Putamen (tissue), 1 donor: ENCODE measurements at regions not wholly inside any gene's neighbourhood (a gene's known extent, or its start where the extent isn't known, plus 50 kb on each side); places are given as distances from the start of the nearest gene placed in this dataset.

Experiments used
- DNase-seq: peaks from one replicate; pipeline ENCODE4 v3.0.0-alpha.2; 2016; ENCODE audit warnings: low spot score

GRCh38 chr12:68451261-68452077, 119.3 kb upstream of the MDM1 start:
- DNase-seq = no peak

GRCh38 chr12:68452078-68452715, 120.0 kb upstream of the MDM1 start:
- no peak for DNase-seq

DNA sequence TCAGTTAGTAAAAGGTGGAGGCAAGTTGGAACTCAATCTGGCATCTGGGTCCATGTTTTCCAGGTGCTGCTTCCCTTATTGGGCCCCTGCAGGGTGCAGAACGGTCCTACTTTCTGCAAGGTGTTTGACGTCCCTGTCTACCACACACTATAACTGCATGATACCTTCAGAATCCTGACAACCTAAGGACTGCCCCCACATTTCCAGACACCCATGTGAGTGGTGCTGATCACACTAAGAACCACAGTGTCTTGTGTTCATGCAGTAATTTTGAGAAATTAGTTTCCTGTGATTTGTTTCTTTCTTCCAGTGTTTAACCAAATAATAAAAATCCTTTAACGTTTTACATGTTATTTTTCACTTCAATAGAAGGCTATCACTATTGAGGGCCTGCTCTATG, 121.1 kb upstream of the MDM1 start:
- DNase-seq = no peak

GRCh38 chr12:68453876-68454275, 121.7 kb upstream of the MDM1 start:
- DNase-seq = no peak

DNA sequence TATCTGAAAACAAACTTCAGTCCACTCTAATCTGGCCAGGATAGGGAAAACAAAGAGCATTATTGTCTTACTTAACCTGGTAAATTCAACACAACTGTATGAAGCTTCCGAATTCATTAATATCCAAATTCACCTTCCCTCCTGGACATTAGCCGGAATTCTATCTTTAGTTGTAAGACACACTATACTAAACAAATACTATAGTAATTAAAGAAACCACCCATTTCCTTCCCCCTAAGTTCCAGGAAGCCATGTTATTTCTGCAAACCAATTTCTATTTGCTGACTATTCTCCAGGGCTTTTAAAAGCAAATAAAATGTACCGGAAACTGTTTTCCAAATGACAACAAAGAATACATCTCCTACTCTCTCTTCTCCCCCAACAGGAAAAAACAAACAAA, 122.7 kb upstream of the MDM1 start:
- DNase-seq = no peak

DNA sequence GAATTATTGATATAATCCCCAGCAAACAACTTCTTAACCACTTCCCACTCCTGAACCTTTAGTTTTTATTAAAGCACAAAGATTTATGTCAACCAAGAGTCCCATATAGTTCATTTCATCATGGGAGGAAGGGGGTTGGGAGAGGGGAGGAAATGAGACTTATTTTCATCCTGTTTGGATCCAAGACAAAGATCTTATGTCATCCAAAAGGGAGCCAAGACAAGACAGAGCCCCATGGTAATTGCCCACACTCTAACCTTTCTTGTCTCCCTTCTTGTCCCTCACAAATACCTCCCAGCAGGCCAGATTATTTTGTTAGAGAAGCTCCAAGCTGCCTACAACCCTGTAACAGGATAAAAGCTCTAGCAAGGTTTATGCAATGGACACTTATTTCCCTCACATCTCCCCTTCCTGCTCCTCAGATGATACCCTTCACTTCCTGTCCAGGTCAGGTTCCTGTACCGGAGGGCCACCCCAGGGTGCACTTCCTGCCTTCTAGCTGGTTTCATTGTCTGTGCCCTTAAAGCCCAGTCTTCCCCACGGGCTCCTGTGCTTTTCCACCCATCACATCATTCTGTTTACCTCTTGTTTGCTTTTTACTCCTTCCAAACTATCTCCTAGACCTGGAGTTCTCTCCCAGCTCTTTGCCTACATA, 123.7 kb upstream of the MDM1 start:
- no peak for DNase-seq

DNA sequence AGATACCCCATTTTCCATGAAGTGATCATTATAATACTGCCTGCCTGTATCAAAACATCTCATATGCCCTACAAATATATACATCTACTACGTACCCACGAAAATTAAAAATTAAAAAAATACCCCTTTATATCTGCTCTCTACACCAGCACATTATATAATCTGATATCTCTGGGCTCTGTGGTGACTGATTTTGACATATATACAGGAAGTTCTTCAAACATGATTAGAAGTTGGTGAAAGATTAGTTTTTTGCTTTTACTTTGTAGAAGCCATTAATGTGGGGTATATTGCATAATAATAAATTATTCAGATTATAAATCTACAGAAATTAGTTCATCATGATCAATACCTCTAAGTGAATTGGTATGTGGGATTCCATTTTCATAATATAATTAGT, 126.7 kb upstream of the MDM1 start:
- DNase-seq = no peak

DNA sequence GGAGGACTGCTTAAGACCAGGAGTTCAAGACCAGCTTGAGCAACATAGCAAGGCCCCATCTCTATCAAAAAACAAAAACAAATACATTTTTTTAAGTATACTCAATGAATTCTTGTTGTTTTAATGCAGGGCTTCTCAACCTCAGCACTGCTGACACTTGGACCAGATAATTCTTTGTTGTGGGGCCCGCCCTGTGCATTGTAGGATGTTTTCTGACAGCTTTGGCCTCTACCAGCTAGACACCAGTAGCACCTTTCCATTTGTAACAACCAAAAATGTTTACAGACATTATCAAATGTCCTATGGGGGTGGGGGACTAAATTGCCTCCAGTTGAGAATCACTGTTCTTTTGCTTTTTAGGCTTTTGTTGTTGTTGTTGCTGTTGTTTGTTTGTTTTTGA, 128.1 kb upstream of the MDM1 start:
- DNase-seq = no peak

DNA sequence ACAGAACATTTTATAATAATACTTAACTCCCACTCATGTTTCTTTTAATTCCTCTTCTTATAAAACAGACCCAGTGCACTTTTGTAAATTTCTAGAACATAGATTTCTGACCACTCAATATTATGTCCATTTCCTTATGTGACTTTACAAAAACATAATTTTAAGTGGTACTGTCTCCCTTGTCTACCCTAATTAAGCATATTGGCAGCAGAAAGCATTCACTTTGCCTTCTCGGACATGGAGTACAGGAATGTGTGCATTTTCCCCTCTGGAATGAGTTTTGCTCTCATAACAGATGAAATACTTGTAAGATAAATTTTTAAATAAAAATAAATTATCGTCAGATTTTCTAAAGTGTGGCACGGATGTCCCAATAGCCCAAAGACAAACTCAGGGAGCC, 129.5 kb upstream of the MDM1 start:
- DNase-seq = no peak

- DNase-seq = no peak
Observed at GRCh38 chr12:68462803-68463202, 130.6 kb upstream of the MDM1 start.

GRCh38 chr12:68465227-68465626, 133.1 kb upstream of the MDM1 start:
- DNase-seq = no peak

GRCh38 chr12:68467514-68467913, 135.4 kb upstream of the MDM1 start:
- no peak for DNase-seq

- no peak for DNase-seq
Observed at GRCh38 chr12:68468036-68468435, 135.9 kb upstream of the MDM1 start.

GRCh38 chr12:68469113-68469512, 137.0 kb upstream of the MDM1 start:
- no peak for DNase-seq

DNA sequence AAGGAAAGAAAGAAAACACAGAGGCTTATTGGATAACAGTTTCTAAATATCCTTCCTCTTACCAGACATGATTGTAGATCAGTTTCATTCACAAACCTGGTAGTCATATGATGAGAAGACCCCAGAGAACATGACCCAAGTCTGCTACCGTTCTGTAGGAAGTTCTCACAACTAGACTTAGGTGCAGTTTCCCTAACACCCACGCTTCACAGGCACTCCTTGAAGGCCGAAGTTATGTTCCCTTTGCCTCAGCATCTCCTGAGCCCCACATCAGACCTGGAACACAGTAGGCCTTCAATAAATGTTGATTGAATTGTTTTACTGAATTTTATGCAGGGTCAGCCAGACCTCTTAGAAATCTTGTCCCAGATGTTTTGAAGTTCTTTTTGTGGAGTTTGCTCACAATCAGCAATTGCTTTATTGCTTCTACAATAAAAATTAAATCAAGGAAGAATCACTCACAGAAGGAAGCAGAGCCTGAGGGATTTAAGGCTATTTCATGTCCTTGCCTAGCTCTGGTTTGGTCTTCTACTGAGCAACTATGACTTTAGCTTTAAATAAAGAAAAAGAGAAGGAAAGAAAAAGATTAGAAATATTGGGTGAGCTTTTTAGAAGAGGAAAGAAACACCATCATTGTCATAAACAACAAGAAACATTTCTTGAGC, 138.6 kb upstream of the MDM1 start:
- DNase-seq = no peak

GRCh38 chr12:68474467-68475204, 136.1 kb upstream of the RAP1B start:
- DNase-seq = no peak

DNA sequence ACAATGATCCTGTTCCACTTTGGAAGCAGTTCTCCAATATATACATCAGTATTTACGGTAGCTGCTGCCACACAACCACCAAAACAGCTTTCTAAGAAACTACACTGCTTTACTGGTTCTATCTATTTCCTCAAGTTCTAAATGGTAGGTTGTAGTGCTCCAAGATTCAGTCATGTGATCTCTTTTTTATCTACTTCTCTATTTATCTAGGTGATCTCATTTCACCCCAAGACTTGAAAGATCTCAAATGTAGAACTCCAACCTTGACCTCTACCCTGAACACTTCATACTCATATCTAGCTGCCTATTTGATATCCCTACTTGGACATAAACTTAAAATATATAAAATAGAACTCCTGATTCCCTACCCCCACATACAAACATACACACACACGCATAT, 133.9 kb upstream of the RAP1B start:
- no peak for DNase-seq

GRCh38 chr12:68477261-68477772, 133.4 kb upstream of the RAP1B start:
- no peak for DNase-seq

GRCh38 chr12:68477906-68478305, 132.8 kb upstream of the RAP1B start:
- DNase-seq = no peak

DNA sequence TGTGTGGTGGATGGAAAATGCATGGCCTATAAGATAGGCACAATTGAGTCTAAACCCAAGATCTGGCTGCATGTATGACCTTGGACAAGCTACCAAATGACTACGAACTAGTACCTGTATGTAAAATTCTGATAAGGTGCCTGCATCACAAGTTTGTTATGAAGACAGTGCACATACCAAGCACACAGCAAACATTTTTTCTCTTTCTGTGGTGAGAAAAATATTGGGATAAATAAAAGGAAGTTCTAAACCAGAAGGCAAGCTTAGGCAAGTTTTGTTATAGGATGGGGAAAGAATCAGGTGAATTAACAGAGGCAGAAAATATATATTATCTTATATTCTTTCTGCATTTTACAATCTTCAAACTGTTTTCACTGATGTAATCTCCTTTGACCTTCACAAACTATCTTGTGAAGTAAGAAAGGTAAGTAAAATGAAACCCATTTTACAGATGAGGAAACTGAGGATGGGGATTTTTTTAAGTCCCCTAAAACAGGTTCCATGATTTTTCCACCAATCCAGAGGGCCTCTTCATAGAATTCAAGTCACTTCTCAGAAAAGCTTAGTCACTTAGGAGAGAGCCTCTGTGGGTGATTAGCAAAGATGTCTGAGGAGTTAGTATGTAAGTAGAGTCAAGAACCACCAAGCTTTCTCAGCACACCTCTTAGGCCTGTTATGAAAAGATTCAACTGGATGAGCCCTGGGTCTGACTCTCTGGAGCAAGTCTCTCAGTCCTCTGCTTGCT, 132.0 kb upstream of the RAP1B start:
- no peak for DNase-seq

DNA sequence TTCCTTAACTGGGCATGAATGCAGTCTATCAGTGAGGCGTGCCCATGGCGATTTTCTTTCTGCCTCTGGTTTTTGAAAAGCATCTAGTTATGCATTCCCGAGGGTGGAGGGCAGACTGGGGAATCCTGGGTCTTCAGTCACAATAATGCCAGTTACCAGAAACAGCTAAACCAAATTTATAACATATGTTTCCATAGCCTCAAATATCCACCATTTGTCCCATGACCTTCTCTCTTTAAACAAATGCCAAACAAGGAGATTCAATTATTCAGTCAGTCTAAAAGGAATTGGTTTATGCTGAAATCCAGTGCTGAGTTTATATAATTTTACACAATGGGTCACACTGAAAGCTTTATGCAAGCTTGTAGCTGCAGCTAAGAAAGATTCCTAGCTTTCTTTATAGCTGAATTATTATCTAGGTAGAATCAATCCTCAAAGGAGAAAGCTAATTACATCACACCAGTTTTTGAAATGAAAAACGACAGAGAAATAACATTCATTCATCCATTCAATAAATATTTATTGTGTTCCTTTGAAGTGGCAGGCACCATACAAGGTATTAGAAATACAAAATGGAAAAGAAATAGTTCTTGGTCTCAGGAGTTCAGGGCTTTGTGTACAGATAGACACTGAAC, 131.3 kb upstream of the RAP1B start:
- DNase-seq = no peak
